GM19467 (cell line): ENCODE measurements at regions not wholly inside any gene's neighbourhood (a gene's known extent, or its start where the extent isn't known, plus 50 kb on each side); places are given as distances from the start of the nearest gene placed in this dataset.
"Not testable (repeated sequence)": the region's sequence is repeated elsewhere in the genome, so short reads cannot be mapped to it uniquely, and the experiment has no call there.

Experiments used
- ATAC-seq: cut with Tn5 transposase; IDR thresholded peaks from one replicate; pipeline ENCODE4 v1.9.1; 2021; ENCODE audit warnings: mild to moderate bottlenecking, moderate library complexity; ENCODE audit not compliant: unreplicated experiment

DNA sequence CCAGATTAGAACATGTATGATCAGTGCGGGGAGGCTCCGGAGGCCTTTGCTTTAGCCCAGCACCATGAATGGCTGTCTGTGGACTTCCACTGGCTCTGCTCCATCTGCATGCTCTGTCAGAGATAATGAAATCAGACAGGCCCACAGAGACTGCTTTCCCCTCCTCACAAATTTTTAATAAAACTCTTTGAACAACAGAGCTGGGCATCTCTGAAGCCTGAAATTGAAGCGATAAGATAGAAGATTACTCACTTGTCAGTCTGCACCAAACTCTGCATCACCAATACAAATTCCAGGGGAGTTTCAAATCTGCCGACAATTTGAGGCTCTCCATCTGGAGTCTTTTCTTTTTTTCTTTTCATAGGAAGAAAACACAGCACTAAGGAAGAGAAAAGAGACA lies 110.0 kb downstream of the DYRK2 start:
- peak; percentile 18 for ATAC-seq

DNA sequence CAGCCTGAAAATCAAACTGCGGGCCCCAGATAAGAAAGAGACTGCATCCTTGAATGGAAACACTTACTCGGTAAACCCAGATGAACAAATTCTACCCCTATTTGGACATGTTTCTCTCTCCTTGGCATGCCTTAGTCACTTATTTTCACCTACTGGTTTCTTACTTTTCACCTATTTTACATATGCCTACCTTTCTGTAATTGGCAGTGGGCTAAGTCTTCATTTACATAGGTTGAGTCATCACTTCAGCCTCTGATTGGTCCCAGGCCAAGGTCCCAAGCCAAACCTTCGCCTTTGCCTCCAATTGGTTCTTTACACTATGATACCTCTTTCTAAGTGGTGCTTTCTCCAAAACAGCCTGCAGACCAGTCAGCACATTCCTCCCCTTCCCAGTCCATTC lies 111.3 kb downstream of the DYRK2 start:
- no peak for ATAC-seq

DNA sequence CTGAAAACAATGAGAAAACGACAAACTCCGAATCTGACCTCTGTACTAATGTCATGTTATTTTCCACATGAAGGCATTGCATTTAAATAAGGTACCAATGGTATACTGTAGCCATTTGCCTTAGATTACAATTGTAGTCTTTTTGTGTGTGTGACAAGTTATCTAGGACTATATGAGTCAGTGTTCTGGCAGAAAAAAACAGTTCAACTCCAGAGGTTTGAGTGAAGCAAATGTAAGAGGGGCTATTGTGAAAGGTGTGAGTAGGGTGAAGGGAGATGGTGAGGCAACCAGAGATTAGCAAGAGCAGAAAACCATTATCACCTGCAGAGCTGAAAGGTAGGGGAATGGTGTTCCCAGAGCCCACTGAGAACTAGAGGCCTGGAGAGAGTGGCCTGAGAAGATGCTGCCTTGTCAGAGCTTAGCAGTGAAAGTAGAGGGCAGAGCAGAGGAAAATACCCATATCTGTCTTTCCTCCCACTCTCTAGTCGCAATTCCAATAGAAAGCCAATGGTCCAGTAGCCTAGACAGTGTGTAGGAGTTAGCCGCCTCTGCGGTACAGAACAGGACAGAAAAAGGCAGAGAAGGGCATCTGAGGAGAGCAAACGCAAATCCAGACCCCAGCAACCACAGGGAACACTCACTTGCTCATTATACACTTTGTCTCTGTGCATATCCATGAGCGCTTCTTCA lies 112.2 kb downstream of the DYRK2 start:
- no peak for ATAC-seq

DNA sequence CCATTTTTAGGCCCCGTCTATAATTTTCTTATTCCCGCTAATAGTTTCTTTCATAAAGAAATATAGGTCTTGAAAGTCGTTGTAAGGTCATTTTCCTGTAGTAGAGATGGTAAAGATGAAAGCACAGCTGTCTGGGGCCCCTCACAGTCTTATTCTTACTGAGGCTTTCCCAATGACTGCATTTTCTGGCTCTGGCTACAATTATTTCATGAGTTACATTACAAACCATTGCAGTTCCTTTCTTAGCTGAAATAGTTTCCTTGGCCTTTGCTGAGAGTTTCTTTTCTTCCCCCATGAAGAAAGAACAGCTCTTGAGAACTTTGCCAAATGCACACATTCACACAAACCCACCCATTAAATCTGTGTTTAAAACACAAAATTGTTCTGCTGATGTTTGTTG lies 113.0 kb downstream of the DYRK2 start:
- no peak for ATAC-seq

DNA sequence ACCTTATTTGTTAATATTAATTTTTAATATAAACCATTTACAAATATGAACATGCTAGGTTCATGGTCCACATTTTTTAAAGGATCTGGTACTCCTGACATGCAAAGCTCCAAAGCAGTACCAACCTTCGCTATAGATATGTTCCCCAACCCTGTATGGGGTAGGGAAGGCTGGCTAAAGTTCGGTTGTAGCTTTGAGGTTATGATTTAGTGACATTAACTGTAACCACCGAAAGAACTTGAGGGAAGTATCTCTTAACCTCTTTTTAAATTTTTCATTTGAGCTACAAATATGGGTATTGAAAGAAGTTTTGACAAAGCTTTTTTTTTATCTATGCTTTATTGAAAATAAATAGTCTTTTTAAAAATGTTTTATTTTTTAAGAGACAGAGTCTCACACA lies 115.5 kb downstream of the DYRK2 start:
- ATAC-seq = no peak

DNA sequence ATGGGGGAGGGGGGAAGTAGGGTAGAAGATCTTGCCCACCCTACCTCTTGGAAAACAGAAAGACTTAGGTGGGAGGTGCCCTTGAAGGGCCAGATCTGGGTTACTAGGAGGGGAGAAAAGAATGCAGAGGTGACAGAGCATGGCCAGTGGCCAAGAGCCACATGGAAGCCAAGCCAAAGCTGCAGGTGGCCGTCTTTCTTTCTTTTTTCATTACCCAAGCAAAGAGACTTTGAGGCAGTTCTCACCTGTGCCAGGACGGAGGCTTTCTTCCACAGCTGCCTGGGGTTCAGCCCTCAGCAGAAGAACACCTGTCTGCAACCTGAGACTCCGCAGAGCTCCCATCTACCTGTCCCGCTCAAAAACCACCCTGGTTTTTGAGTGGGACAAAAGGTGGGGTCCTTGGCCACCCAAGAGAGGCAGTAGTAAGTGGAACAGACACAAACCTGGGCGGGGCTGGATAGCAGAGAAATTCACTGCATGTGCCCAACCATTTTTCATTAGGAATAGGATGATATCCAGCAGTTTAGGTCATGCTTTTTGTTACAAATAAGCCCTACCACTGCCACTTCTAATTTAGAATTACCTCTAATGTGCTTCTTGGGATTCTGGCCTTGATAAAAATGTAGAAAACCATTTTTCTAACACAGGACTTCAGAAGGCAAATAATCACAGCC lies 116.5 kb downstream of the DYRK2 start:
- ATAC-seq = no peak

DNA sequence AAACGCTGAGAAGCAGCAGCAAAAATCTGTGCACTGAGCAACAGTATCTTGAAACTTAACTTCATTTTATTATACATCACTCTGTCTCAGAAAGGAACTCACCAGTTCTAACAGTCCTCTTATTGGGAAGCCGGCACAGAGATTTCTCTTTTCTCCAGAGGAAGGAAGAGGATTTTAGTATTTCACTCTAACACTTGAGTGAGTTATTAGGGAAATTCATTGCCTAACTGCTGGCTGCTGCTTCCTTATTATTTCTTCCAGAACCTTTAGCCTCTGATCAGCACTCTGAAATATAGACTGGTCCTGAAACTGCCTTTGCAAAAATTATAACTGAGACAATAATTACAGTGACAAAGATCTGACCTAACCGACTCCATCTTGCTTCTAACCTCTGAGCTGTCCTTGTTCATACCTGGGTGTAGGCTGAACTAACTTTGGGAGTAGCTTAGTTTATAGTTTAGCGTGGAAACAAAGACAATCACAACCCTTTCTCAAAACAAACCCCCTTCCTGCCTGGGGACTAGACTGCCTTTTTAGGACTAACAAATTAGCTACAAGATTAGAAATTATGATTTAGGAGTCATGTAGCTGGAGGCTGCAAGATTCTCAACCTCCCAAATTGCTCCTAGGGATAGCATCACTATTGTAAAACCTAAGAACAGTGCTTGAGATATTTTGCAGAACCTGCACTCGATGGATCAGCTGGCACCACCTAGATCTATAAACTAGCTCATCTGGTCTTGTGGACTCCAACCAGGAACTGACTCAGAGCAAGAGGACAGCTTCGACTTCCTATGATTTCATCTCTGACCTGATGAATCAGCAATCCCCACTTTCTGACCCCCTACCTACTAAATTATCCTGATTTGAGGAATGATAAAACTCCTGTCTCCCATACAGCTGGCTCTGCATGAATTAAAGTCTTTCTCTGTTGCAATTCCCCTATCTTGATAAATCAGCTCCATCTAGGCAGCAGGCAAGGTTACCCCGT lies 117.5 kb downstream of the DYRK2 start:
- no peak for ATAC-seq

DNA sequence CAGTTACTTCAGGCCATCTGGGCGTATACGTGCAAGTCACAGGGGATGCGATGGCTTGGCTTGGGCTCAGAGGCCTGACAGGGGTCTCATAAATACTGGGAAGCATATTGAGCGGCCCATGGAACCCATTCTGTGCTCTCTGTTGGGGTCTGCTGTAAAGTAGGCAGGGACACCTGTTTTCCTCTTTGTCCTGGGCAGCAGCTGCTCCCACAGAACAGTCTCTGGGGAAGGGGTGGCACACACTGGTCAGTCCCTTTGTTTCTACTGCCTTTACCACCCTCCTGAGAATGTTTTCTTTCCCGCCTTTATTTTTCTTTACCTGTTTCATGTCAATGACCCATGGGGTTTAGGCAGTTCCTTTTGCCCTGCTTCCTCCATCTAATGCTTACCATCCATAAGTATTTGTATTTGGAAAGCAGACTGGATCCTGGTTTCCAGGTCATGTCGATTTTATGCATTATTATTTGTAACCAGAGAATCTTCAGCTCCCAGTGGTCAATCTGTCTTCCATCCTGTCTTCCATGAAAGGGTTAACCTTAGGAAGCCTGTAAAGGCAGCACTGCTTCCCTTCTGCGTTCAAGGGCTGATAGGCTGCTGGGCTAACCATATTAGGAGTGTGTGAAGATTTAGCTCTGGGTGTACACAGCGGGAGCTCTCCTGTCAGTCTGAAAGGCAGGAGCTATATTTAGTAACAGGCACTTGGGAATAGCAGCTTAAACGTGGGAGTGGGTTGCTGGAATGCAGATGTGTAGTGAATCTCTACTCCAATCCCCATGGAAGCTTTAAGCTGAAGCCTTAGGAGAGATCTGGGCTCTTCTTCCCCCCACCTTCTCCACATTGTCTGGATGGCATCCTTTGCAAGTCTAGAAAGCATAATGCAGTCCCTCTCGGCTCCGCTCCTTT lies 124.0 kb downstream of the DYRK2 start:
- no peak for ATAC-seq

DNA sequence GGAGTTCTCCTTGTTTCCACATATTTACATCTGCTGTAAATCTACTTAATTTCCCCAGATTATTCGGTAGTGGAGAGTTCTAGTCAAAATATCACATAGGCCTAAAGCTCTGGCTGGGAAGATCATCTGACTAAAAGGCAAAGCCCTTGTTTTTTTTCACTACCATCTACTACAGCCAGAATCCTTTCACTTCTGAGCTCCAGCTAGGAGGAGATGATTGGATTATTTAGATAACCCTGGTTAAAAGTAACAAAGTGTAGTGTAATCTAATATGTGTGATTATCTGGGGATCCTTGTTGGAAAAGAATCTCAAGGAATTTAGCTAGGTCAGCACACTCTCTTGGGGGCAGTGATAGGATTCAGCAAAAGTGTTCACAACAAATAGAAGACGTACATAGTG lies 125.4 kb downstream of the DYRK2 start:
- ATAC-seq = no peak

DNA sequence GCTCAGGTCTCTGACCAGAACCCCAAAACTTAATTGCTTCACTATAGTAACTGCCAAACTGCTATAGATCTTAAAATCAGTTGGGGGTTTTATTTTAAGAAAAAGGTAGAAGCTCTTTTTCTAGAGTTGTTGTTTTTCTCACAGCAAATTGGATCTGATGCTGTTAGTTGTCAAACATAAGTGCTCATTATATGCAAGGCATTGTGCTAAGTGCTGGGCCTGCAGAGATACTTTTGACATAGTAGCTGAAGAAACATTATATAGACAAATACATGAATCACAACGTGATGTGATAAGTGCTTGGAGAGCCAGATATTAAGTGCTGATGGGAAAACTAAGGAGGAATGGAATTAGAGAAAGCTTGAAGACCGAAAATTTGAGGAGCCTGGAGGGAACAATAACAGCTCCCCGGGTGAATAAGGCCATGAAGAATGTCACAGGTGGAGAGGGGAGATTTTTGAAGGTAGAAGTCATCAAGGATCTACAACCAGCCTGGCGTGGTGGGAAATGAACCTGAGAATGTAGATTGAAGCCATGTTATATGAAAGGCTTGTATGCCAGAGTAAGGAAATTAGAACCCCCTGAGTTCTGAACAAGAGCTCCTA lies 126.5 kb downstream of the DYRK2 start:
- no peak for ATAC-seq

DNA sequence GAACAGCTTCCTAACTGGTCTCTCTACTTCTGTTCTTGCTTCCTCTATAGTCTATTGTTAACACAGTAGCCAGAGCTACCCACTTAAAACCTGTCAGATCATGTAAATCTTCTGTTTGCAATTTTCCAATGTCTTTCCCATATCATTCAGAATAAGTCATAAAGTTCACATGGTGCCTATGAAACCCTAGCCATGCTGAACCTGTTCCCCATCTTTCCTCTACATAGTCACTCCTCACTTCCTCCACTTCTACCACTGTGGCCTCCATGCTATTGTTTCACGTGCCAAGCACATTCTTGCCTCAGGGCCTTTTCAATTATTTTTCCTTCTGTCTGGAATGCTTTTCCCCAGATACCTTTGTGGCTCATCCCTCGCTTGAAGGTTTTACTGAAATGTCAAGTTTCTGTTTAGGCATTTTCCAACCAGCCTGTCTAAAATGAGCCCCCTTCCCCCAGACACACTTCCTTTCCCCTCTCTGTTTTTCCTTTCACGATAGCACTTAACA lies 132.1 kb downstream of the DYRK2 start:
- no peak for ATAC-seq

DNA sequence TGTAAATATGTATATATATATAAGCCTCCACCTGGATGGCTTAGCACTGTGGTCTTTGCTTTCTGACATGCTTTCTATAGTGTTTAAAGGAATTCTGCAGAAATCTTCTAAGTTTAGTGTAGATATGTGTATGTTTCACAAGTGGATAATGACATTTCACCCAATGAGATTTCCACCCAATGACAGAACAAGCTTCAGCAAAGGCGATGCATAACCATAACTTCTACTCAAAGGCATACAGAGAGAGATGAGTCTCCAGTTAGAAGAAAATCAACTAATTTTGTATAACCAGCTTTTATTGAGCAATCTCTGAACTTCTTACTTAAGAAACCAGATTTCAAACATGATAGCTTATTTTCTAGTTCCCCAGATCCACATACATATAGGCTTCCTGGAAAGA lies 134.0 kb downstream of the DYRK2 start:
- no peak for ATAC-seq

DNA sequence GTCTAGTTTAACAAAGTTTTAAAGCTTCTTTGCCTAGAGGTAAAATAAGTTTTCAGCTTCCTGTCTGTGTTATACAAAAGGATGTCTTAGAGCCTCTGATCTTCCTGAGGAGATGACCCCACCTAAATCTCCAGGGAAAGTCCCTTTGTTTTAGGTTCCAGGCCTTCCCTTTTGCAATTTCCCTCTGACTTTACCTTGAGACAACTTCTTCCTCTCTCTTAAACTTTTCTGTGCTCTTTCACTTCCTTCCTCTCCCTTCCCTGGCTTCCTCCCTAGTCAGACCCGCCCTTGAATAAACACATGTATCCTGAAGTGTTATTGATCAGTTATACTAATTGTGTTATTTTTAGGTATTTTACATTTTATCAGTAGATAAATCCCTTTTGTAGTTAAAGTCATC lies 134.8 kb downstream of the DYRK2 start:
- no peak for ATAC-seq

DNA sequence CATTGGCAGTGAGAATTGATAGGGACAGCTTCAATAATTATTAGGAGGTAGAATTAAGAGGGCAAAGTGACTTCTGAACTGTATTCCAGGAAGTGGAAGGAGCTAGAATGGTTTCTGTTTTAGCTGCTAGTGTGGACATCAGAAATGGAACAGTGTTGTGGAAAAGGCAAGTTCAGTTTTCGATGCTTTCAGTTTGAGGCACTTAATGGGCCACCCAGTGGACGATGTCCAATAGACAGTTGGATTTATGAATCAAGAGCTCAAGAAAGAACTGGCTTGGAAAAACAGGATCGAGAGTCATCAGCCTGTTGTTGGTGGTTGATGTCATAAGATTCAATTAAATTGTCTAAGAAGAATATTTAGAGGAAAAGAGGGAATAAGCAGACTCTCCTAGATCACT lies 136.3 kb downstream of the DYRK2 start:
- ATAC-seq = no peak

DNA sequence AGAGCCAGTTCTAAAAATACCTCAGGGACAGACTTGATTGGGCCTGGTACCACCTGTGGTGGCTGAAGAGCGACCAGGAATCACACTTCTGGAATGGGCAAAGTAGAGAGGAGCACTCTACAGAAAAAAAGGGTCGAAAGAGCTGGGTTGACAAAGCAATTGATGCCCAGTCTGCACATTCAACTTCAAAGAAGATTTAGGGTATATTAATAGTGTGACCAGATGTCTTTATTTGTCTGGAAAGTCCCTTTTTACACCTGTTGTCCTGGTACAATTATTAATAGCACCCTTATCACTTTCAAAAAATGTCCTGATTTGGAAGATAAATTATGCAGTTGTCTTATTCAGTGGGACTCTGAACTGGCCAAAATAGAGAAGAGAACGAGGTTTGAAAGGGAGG lies 137.5 kb downstream of the DYRK2 start:
- no peak for ATAC-seq

DNA sequence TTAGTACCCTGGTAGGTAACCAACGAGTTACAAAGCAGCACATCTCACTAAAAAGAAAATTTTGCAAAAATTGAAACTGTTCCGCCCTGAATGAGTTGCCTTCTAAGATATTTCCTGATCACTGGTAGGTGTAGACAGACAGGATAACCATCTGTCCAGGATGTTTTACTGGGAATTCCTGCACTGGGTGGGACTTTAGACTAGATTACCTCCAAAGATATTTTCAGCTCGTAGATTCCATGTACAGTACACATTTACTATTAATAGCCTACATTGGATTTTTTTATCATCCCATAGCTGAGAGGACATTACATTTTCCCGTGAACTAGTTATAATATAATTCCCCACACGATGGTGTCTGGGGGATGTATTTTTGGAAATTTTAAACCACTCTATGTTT lies 139.6 kb downstream of the DYRK2 start:
- ATAC-seq = no peak

DNA sequence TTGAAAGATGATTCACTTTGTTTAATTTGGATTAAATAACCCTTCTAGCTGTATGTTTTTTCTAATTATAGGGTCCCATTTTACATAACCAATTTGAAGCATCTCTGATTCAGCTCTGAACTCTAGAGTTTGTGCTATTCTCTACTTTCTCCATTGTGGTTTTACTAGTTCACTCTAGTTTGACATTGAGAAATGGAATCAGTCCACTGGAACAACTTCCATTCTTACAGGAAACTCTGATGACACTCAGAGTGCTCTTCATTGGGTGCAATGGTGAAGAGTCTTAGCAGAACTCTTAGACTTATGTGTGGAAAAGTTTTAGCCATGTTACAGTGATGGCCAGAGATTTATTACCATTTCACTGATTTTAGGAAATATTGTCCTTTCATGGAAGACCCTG lies 140.7 kb downstream of the DYRK2 start:
- ATAC-seq = no peak

DNA sequence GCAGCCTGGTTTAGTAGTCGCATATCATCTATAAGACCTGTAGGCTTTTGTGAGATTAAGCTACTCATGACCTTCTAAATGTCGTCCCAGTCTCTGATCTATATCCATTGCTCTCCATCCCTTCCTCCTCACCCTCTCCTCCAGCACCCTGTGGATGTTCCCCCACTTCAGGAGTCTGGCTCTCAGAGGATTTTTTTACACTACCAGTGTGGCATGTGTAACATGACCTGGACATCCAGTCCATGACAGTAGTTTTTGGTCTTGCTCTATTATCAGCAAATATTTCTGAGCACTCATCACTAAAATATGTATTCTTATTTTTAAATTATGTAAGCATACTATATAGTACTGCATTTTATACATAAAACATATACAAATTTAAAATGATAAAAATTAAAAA lies 142.1 kb downstream of the DYRK2 start:
- no peak for ATAC-seq

DNA sequence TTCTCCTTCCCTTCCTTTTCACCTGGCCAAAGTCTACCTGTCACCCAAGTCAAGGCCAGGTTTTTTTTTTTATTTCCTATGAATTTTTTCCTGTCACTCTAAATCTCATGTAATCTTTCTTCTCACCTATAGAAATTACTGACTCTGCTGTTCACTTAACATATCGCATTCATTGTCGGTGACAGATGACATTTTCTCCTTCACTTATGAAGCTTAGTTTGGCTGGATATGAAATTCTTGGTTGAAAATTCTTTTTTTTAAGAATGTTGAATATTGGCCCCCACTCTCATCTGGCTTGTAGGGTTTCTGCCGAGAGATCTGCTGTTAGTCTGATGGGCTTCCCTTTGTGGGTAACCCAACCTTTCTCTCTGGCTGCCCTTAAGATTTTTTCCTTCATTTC lies 142.8 kb downstream of the DYRK2 start:
- ATAC-seq = not testable (repeated sequence)

DNA sequence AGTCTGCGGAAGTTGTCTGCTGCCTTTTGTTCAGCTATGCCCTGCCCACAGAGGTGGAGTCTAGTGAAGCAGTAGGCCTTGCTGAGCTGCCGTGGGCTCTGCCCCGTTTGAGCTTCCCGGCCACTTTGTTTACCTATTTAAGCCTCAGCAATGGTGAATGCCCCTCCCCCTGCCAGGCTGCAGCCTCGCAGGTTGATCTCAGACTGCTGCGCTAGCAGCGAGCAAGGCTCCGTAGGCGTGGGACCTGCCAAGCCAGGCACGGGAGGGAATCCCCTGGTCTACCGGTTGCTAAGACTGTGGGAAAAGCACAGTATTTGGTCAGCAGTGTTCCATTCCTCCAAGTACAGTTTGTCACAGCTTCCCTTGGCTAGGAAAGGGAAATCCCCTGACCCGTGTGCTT lies 143.6 kb downstream of the DYRK2 start:
- no peak for ATAC-seq
